Endothelial cell of umbilical vein (primary cell): ENCODE measurements at regions not wholly inside any gene's neighbourhood (a gene's known extent, or its start where the extent isn't known, plus 50 kb on each side); places are given as distances from the start of the nearest gene placed in this dataset.

Experiments used
- BruUV-seq: library from RNA; stranded (reverse); fragments of 400-500 nt; replicated peaks from 2 replicates; lab custom pipeline; 2021; lab: Mats Ljungman, UMichigan
- CTCF ChIA-PET: fragments of 300-600, 350-600 bp; sonication (Branson Sonifier 250); formaldehyde crosslinking; loops from one replicate; lab custom pipeline; 2021; ENCODE audit warnings: antibody characterized with exemption, inconsistent platforms; lab: Charles Lee
- POLR2A ChIA-PET: fragments of 300-600, 350-600 bp; sonication (Branson Sonifier 250); formaldehyde crosslinking; loops from one replicate; lab custom pipeline; 2021; ENCODE audit warnings: antibody characterized with exemption, inconsistent platforms; lab: Charles Lee
- DNase-seq: peaks from one replicate; pipeline ENCODE4 v3.0.0-alpha.2; 2011; ENCODE audit warnings: low read depth, low spot score
- FAIRE-seq: peaks from 2 replicates; lab custom pipeline; 2011; peaks lifted over from hg19 to GRCh38; lab: Jason Lieb, UNC
- H2AFZ ChIP-seq: 2 replicates; pipeline ENCODE4 v1.6.0; 2012; ENCODE audit warnings: low read depth, low read length, control low read depth, inconsistent platforms
- H3K27ac ChIP-seq: 2 replicates; pipeline ENCODE4 v1.5.1; 2011; ENCODE audit warnings: low read depth, mild to moderate bottlenecking, control low read depth, low read length, moderate library complexity; ENCODE audit not compliant: insufficient read depth
- H3K27me3 ChIP-seq, 2 experiments: 2 replicates each; pipeline versions ENCODE4 v1.6.0 to v1.6.1; 2011; ENCODE audit warnings: low read length in 2 of 2, mixed read lengths in 1 of 2; ENCODE audit not compliant: control insufficient read depth in 2 of 2, insufficient read depth in 2 of 2
- H3K36me3 ChIP-seq, 2 experiments: 2 replicates in 1 of 2; 3 replicates in 1 of 2; pipeline ENCODE4 v1.5.1; 2011; ENCODE audit warnings: low read length in 2 of 2, mild to moderate bottlenecking in 1 of 2, moderate library complexity in 1 of 2; ENCODE audit not compliant: control insufficient read depth in 2 of 2, insufficient read depth in 2 of 2; ENCODE audit errors: extremely low read depth in 1 of 2
- H3K4me1 ChIP-seq: 3 replicates; pipeline ENCODE4 v1.5.1; 2011; ENCODE audit warnings: mild to moderate bottlenecking, low read length; ENCODE audit not compliant: control insufficient read depth, insufficient read depth; ENCODE audit errors: extremely low read depth
- H3K4me2 ChIP-seq: 2 replicates; pipeline ENCODE4 v1.6.1; 2011; ENCODE audit warnings: low read length, control low read depth, mixed read lengths; ENCODE audit not compliant: insufficient read depth
- H3K4me3 ChIP-seq, 3 experiments: fragments of 200-600 bp in 1 of 3; sonication (generic), shearing (Covaris generic) in 1 of 3; replicated peaks in 1 of 3; 2 replicates each; pipeline ENCODE4 v1.5.1; 2011 to 2016; ENCODE audit warnings: control low read depth in 3 of 3, low read length in 3 of 3, mild to moderate bottlenecking in 2 of 3, inconsistent platforms in 1 of 3, low read depth in 1 of 3, moderate library complexity in 1 of 3; ENCODE audit not compliant: insufficient read depth in 1 of 3
- H3K79me2 ChIP-seq: 2 replicates; pipeline ENCODE4 v1.6.0; 2012; ENCODE audit warnings: low read length, inconsistent platforms; ENCODE audit not compliant: control insufficient read depth, insufficient read depth
- H3K9ac ChIP-seq: replicated peaks from 2 replicates; pipeline ENCODE3; 2011; ENCODE audit warnings: low read length, control low read depth; ENCODE audit not compliant: insufficient read depth; ENCODE audit errors: extremely low read depth
- H3K9me1 ChIP-seq: replicated peaks from 3 replicates; pipeline ENCODE4 v1.6.0; 2011; ENCODE audit warnings: mild to moderate bottlenecking, low read length; ENCODE audit not compliant: control insufficient read depth, insufficient read depth; ENCODE audit errors: extremely low read depth
- H3K9me3 ChIP-seq: replicated peaks from 2 replicates; pipeline ENCODE4 v1.5.1; 2012; ENCODE audit warnings: low read length, inconsistent platforms; ENCODE audit not compliant: control insufficient read depth, insufficient read depth
- H4K20me1 ChIP-seq: replicated peaks from 2 replicates; pipeline ENCODE3; 2011; ENCODE audit warnings: mild to moderate bottlenecking, low read length; ENCODE audit not compliant: control insufficient read depth, insufficient read depth; ENCODE audit errors: extremely low read depth
- CTCF ChIP-seq, 2 donors: IDR thresholded peaks; 1 replicate in 1 of 2; 2 replicates in 1 of 2; pipeline ENCODE4 v1.5.1; 2011; ENCODE audit warnings: low read length in 2 of 2, mild to moderate bottlenecking in 2 of 2, moderate library complexity in 2 of 2, control low read depth in 1 of 2, inconsistent platforms in 1 of 2, low read depth in 1 of 2; ENCODE audit not compliant: insufficient read depth in 1 of 2; ENCODE audit errors: extremely low read depth in 1 of 2
- EZH2 ChIP-seq: IDR thresholded peaks from 2 replicates; pipeline ENCODE4 v1.6.1; 2012; ENCODE audit warnings: borderline replicate concordance, low read depth, mild to moderate bottlenecking, moderate library complexity, low read length, inconsistent platforms; ENCODE audit not compliant: severe bottlenecking
- FOS ChIP-seq: IDR thresholded peaks from 2 replicates; pipeline ENCODE4 v1.6.1; 2011; ENCODE audit warnings: mild to moderate bottlenecking, low read length, moderate library complexity, borderline replicate concordance; ENCODE audit not compliant: insufficient read depth
- GATA2 ChIP-seq: IDR thresholded peaks from 2 replicates; pipeline ENCODE4 v1.7.0; 2011; ENCODE audit warnings: low read depth, mild to moderate bottlenecking, moderate library complexity, mixed read lengths, low read length; ENCODE audit not compliant: insufficient read length, insufficient read depth
- JUN ChIP-seq: IDR thresholded peaks from 2 replicates; pipeline ENCODE4 v1.6.1; 2011; ENCODE audit warnings: borderline replicate concordance, low read depth; ENCODE audit not compliant: insufficient read length, insufficient read depth
- MYC ChIP-seq: IDR thresholded peaks from one replicate; pipeline ENCODE4 v1.6.1; 2011; ENCODE audit warnings: mild to moderate bottlenecking, low read depth, low read length
- POLR2A ChIP-seq: IDR thresholded peaks from 2 replicates; pipeline ENCODE4 v1.6.1; 2012; ENCODE audit warnings: low read depth, mild to moderate bottlenecking, control low read depth, low read length
- POLR2AphosphoS5 ChIP-seq: IDR thresholded peaks from 2 replicates; pipeline ENCODE4 v1.6.1; 2012; ENCODE audit warnings: low read depth, mild to moderate bottlenecking, control low read depth, low read length, moderate library complexity; ENCODE audit not compliant: insufficient read depth
- dilution Hi-C: fragments of 300-500 bp; cut with MboI; formaldehyde crosslinking; loops from one replicate; pipeline ENCODE4 v1.15.0; 2019; ENCODE audit warnings: low sequenced_read_pairs; ENCODE audit not compliant: extremely low pct_ligation_motif_present
- intact Hi-C: fragments of 100-400 bp; cut with micrococcal nuclease; formaldehyde crosslinking; loops from one replicate; pipeline ENCODE4 v1.10.0; 2022
- TF ChIP-seq, protein P1 (sequence below): IDR thresholded peaks from 2 replicates; pipeline ENCODE4 v1.6.1; 2011; ENCODE audit not compliant: insufficient read depth, insufficient read length

GRCh38 chr2:187900021-187900420 is 345.8 kb upstream of the TFPI start:
- ChIA-PET POLR2A (no interaction called here), CTCF (interaction anchor here (0.9 kb wide), 1 partner anchor 14 kb away, joined by 3 read pairs; no protein-coding TSS in a partner anchor)
- intact Hi-C loops = no loop called here
- Histone ChIP-seq H3K9me1 (no peaks in the 10 kb centered on the region), H3K4me1 (no peaks in the 10 kb centered on the region), H3K27me3 (no peaks in the 10 kb centered on the region), H3K36me3 (no peaks in the 10 kb centered on the region), H2AFZ (no peak overlapping the region), H3K4me3 (no peak overlapping the region), H3K27ac (no peak overlapping the region), H3K9me3 (no peaks in the 10 kb centered on the region), H3K4me2 (no peak overlapping the region), H3K9ac (no peak overlapping the region), H4K20me1 (no peaks in the 10 kb centered on the region), H3K79me2 (no peaks in the 10 kb centered on the region)
- no TSS peak for BruUV-seq
- TF ChIP-seq FOS (no peak), MYC (no peak), POLR2A (no peak), JUN (no peak), GATA2 (no peak), EZH2 (no peak), CTCF (IDR thresholded peaks at IDR 0.05; ENCODE audit: extremely low read depth in 1 of 2, insufficient read depth in 1 of 2, low read depth in 1 of 2, low read length in 2 of 2) (no peak), POLR2AphosphoS5 (no peak)
- TF ChIP-seq, protein P1, sequence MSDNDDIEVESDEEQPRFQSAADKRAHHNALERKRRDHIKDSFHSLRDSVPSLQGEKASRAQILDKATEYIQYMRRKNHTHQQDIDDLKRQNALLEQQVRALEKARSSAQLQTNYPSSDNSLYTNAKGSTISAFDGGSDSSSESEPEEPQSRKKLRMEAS = no peak
- dilution Hi-C loops = no loop called here
- DNase-seq = no peak
- no peak for FAIRE-seq
